ENCODE measurements at regions not wholly inside any gene's neighbourhood (a gene's known extent, or its start where the extent isn't known, plus 50 kb on each side); places are given as distances from the start of the nearest gene placed in this dataset.
A peak's percentile ranks its signal among the peaks of the same experiment; 100 is the strongest.

DNA sequence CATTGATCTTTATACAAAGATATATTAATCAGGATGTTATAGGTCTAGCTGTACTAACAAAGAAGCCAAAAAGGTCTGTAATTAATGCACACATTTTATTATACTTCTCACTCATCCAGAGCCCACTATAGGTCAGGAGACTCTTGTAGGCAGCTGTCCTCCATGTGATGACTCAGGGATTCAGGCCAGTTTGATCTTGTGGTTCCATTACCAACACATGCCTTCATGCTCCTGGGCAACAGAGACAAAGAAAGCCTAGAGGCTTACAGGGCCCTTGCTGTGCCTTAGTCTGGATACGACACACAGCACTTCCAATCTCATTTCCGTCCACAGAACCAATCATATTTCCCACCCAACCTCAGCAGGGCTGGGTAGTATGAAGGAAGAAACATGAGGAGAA is 150.3 kb upstream of the NCAM1 start:
- no peak for DNase-seq (ENCODE audit: low read depth, low spot score)

DNA sequence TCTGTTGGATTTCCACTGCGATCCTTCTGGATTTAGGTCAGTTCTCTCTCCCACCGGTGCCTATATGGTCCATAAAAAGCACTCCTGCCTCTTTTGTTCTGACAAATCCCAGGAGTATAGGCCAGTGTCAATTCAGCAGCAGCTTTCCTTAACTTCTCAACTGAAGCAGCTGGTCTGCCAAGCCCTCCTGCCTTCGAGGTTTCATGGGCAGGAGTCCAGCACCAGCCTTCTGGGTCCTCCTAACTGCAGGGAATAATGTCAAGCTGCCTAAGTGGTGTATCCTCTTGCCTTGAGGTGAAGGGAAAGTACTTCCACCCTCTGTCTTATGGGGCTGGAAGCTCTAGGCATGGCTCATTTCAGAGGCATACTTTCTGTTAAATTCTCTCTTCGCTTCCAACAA is 149.4 kb upstream of the NCAM1 start:
- DNase-seq (ENCODE audit: low read depth, low spot score), result no peak

DNA sequence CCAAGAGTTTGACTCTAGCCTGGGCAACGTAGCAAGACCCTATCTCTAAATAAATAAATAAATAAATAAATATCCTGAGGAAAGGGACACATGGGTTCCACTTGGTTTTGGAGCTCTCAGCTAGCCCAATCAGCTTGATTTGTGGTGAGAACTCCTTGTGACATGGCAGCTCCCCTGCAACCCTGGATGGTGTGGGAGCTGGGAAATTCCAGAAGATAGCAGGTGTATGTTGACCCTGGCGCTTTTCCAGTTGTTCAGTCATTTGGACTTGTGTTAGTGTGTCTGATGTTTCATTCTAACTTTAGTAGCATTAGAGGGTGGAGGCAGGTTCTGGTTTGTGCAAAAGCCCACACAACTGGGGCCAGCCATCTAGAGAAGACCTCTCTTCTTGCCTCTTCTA is 148.5 kb upstream of the NCAM1 start:
- DNase-seq (ENCODE audit: low read depth, low spot score), result no peak

DNA sequence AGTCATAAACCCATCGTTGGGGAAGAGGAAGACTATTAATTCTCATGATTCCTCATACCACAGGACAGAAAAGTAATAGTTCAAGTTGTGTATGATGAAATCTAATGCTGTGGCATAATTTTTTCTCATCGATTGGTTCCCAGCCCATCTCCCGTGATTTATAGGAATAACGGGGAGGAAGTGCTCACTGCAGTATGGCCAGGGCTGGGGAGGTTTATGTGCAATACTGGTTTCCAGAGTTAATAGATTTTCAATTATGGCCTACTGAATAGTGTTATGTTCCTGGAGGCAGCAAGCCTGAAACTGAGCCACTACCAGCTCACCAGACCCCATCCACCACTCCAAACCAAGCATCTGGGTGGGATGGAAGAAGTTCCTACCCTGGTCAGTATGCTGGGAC is 147.1 kb upstream of the NCAM1 start:
- DNase-seq (ENCODE audit: low read depth, low spot score), result no peak

DNA sequence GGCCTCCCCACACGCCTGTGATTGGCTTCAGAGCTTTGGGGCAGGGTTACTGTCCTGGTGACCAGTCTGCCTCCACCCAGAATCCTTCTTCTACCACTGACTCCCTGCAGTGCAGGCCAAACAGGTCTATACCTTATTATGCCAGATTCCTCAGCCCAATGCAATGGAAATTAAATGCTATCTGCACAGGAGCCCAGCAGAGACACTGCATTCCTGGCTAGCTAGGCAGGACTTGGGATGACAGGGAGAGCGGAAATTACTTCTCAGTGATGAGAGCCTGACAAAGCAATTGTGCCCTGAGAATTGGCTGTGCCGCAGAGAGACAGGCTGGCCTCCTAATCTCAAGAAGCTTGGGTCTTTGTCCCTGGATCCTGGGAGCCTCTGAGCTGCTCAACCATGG is 143.8 kb upstream of the NCAM1 start:
- peak; percentile 48 for DNase-seq (ENCODE audit: low read depth, low spot score)

DNA sequence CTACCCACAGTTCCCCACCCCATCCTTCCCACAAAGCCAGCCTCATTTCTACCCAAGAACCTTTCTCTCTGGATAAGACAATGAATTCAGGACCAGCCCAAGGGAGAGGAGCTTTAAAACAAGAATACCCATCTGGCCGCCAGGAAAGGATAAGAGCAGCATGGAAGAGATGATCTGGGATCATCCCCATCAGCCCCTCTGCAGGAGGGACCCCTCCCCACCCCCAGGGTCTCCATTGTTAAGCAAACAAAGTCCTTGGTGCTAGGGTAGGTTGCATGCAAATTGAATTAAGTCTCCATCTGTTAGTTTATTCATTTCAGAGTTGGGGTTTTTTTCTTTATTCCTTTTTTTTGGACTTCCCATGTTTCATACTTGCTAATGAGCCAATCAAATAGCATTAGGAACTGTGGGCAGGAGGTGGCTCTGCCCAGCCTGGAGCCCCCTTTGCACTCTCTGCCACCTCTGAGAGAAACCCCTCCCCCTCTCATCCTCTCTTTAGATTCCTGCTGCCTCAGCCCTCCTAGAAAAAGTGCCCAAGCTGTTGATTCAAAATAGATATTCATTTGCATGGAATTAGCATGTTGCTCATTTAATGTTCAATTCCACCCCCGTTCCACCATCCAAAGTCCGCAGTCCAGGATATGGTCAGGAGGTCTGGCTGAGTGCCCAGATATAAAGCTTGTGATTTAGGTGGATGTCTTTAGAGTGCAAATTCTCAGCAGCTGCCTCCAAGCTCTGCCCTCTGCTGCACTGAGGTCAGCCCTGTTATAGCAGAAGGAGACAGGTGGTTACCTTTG is 138.5 kb upstream of the NCAM1 start:
- DNase-seq (ENCODE audit: low read depth, low spot score), result peak; percentile 67

DNA sequence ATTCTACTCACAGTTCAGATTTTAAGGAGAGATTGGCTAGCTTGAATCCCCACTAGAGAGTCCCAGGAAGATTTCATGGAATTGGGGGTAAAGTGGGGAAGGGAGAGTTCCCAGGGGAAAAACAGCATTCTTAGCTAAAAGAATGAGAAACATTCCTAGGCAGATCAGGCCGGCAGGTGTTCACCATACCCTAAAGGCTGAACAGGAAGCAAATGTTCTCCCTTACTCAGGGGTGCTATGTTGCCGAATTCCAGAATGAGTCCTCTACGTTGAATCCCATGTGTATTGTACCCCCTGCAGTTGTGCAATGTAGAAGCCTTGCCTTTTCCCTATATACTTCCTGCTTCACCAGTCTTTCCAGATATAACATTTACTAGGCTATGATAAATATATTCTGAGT is 135.2 kb upstream of the NCAM1 start:
- no peak for DNase-seq (ENCODE audit: low read depth, low spot score)

DNA sequence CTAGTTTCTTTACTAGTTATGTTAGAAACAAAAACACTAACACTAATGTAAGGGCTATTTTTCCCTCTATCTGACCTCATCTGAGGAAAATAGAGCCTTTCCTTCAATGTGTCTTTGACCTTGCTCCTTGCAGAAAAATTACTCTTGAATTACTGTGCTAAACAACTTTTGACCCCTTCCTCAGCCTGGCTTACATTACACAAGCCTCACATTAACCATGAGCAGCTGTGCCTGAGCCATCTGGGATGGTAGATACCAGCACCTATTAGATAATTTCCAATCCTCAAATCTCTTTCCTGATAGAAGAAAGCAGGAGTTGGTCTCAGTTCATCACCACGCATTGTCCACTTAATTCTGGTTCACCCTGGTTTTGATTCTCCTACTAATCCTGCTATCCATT is 134.4 kb upstream of the NCAM1 start:
- DNase-seq (ENCODE audit: low read depth, low spot score), result no peak

DNA sequence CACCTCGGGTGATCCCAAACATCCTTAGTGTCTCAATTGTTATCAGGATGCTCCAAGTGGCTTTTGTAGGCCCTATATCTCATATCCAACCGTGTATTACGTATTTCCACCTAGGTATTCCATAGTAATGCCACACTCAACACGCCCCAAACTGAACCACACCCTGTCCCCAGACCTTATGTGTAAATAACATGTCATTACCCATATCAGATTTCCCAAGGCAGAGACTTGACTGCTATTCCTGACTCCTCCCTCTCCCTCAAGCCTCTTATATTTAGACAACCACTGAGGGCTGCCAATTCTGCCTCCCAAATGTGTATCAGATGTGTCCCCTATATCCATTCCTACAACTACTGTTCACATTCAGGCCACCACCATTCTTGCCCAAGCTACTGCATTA is 132.8 kb upstream of the NCAM1 start:
- no peak for DNase-seq (ENCODE audit: low read depth, low spot score)

DNA sequence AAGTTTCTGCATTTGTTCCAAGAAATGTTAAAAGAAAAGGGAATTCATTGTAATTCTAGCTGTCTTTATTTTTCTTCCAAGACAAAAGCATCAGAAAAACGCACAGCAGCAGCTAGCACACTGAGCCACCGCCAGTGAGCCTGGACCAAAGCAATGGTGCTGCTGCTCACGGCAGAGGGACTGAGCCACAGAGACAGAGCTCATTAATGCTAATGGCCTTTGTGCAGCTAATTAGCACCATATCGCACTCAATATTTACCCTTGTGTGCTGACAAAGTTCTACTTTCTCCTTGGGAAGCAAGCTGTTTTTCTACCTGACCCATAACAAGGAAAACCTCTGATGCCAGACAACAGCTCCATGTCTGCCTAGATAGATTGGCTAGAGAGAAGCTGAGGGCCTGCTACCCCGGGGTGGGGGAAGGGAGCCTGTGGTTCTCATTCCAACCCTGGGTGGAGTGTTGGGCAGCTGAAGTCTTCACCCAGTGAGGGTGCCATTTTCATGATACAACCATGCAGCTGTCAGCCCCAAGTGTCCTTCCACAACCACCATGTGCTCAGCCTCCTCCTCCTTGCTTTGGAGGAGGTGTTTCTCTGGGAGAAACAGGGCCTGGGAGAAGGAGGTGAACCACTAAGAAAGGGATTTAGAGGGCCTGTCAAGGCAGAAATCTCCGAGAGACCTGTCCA is 131.1 kb upstream of the NCAM1 start:
- DNase-seq (ENCODE audit: low read depth, low spot score), result no peak

DNA sequence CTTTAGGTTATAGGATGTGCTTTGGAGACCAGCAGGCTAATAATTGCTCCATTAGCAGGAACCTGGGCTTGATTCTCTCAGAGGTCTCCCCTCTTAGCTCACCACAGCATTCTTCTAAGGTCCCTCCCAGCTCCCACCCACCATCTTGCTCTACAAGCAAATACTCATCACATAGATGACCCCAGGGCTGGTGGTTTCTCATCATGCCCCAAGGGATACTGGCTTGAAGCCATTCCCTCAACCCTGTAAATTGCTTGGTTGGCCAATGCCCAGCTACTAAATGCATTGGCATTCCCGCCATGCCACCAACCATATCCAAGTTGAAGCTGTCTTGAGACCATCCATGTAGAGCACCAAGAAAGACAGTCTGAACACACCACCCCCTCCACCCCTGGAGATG is 130.2 kb upstream of the NCAM1 start:
- no peak for DNase-seq (ENCODE audit: low read depth, low spot score)

DNA sequence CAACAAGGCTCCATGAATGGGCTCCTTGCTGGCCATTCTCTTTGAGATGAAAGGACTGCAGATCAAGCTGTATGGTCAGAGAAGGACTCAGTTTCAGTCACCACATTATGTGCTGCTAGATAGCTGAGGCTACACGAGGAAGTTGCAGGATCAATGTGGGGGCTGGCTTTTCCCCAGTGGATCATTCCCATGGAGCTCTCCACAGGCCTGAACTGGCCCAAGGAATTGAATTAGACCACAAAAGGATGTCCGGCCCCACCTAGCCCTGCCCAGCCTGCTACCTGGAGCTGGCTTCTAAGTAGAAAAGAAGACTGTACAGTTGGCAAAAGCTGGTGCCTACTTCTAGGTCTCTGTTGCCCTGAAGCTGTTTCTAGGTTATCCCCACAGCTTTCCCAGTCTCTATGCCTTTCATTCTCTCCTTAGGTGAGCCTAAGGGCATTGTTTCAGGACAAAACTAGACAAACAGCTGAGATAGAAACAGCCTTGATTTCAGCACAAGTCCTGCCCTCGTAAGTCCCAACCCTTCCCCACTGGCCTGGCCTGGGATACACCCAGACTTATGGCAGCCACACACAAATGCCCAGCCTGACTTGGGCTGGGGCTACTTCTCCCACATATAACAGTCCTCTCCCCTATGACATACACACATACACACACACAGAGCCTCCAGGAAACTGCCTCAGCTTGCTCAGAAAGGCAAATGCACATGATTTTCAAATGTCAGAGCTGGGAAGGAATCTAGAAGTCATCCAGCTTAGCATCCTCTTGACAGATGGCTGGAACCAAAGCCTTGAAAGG is 129.1 kb upstream of the NCAM1 start:
- no peak for DNase-seq (ENCODE audit: low read depth, low spot score)

DNA sequence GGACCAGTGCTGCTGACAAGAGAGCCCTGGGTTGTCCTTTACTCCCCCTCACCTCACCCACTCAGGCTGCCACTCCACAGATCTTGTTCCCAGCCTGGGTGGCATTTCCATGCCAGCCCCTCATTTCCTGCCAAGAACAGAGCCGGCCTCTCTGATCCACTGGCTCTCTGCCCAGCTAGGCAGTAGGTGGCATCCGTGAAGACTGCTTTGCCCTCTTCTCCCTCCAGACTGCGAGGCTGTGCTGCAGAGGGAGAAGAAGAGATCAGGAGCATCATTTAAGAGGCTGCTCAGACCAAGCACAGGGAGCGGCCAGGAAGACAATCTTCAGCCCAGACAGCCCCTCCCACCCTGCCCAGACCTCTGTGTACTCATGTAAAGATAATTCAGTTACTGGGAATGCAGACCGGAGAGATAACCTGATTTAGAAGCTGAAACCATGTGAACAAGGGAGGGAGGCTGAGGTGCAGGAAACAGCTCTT is 126.9 kb upstream of the NCAM1 start:
- no peak for DNase-seq (ENCODE audit: low read depth, low spot score)

DNA sequence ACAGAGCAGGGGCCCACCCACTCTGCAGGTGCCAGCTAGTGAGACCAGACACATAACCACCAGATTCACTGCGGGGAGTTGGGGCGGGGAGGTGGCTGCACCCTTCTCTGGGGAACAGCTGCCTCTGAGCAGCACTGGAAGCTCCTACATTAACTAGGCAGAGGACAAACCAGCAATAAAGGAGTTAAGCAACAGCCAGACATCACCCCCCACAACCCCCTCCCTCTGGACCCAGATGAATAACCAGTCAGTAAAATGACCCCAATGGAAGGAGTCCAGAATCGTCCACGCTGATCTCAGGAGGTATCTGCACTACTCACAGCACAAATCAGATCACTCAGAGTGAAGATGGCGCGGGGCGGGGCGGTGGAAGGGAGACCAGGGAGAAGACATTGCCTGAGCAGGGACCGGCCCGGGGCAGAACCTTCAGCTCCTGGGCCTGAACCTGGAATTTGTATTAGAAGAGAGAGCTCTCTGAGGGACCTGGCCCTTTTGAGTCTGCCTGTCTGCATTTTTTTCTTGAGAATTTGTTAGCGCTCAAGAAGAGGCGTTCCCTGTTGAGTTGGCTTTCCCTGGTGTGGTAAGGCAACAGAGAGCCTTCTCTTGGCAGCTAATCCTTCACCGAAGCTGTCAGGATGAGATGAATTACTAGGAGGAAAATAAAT is 125.5 kb upstream of the NCAM1 start:
- no peak for DNase-seq (ENCODE audit: low read depth, low spot score)

DNA sequence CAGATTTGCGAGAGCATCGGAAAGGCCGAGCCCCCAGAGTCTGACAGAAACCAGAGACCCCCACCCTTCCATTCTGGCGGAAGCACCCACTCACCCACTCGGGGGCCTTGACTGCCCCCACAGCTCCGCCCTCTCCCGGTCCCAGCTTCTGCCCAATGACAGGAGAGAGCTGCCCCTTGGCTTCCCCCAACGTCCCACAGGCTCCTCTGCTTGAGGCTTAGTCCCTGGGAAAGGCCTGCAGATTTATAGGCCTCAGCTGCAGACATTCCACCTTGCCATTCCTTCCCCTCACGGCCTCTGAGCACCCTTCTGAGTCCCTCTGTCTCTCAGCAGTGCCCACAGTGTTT is 125.0 kb upstream of the NCAM1 start:
- no peak for DNase-seq (ENCODE audit: low read depth, low spot score)

DNA sequence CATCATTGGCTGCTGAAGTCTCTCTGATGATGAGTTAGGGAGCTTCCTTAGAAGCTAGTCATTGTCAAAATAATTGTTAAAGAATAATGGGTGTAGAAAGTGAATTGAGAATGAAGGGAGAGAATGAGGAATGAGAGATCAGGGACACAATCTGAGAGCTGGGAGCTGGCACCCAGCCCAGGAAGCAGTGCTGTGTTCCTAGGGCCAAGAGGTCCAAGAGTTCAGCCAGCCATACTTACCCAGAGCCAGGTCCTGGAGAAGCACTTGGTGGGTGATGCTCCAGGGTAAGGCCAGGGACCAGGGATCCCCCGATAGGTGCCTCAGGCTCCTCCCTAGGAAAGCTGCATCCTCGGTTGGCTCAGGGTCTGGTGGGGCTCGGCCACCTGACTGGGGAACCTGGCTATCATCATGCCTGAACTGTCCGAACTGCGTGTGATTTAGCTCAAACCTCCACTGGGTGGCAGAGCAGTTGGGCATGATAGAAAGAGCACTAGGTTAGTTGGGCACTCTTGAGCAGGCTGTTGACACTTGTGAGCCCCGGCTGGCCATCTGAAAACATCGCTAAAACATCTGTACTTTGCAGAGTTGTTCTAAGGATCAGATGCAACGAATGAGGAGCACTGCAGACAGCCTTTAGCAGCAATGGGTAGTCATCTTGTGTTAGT is 123.9 kb upstream of the NCAM1 start:
- peak; percentile 25 for DNase-seq (ENCODE audit: low read depth, low spot score)

DNA sequence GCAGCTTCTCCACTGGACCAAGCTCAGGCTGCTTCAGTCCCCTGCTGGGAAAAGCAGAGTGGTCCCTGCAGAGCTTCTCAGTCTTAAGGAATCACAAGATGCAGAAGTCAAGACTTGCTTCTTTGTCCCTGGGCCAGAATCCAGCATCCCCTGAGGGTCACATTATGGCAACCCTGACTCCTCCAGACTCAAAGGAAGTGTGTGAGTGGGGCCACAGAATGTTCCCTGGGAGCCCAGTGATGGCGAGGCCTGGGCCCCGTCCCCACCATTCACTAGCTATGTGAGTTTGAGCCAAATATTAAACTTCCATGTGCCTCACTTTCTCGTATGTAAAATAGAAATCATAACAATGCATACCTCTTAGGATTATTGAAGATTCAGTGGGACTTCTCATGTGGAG is 122.2 kb upstream of the NCAM1 start:
- no peak for DNase-seq (ENCODE audit: low read depth, low spot score)

DNA sequence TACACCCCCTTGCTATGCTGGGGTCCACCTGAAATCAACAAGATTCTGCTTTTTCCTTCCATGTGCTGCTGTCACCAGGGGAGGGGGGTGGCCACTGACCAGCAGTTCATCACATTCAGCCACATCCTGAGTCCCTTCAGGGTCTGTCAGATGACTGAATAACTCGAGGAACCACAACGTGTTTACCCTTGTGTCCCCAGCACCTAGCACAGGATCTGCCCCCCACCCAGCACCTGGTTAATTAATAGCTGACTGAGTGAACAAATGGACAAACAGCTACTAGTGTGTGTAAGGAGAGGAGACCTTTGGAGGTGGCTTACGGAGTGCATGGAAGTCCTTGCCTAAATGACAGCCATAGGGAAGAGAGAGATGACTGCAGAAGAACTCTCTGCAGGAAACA is 119.5 kb upstream of the NCAM1 start:
- DNase-seq (ENCODE audit: low read depth, low spot score), result no peak

DNA sequence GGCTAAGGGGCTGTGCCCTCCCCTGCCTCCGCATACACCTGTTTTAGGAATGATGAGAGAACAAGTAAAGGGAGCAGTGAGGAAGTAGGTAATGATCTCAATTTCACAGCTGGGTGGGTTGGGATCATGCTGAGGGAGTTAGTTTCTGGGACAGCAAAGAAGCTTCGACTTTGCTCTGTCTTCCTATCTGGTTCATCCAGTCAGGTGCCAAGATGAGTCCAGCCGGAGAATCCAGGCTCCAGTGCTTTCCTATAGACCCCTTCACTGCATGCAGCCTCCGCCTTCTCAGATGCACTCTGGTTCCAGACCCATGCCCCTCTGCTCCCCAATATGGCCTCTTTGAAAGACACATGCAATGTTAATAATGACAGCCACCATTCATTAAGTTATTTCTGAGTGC is 119.1 kb upstream of the NCAM1 start:
- no peak for DNase-seq (ENCODE audit: low read depth, low spot score)

DNA sequence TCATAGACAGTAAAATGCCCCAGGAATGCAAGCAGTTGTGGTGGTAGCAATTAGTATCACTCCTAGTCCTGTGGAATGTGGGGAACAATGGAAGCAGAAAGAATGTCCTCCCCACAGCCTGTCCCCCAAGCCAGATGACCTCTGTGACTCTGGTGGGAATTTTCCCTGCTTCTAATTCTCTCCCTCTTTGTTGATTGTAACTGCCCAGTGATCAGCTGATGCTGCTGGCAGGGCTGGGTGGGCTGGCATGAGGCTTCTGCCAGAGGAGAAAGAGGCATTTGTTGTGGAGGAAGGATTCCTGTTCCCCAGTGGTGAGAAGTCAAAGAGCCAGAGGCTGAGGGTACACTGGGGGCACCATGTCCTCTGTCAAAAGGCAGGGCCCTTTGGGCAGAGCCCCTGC is 116.7 kb upstream of the NCAM1 start:
- DNase-seq (ENCODE audit: low read depth, low spot score), result peak; percentile 35

DNA sequence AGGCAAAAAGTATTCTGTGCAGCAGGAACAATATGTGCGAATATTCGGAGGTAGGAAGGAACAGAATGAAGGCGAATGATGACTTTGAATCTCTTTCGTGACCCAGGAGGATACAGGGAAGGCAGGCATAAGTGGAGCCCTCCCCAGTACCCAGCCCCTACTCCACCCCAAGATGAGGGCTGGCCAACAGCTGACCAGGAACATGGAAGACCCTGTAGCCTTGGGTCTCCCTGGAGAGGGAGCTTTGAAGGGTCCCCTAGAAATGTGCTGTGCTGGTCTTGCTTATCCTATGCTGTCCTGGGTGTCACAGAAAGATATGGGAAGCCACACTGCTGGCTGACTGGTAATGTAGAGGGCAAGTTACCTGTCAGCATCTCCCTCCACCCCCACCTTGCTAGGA is 113.7 kb upstream of the NCAM1 start:
- no peak for DNase-seq (ENCODE audit: low read depth, low spot score)

Data from ELF-1 (cell line).